ENCODE measurements at regions not wholly inside any gene's neighbourhood (a gene's known extent, or its start where the extent isn't known, plus 50 kb on each side); places are given as distances from the start of the nearest gene placed in this dataset.

DNA sequence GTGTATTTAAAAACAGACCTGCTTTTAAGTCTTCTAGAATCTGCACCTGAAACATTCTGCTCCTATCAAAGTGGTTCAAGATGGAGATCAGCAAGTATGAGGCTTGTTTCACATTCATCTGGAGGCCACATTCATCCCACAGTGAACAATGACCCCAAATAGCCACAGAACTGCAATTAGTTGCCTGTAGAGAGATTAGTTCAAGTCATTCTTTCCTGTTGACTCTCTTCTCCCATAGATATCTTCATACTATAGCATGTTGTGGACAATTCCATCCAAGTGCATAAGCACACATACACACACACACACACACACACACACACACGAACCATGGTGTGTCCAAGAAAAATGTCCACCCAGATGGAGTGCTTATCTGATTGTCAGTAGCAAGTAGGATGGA is 101.7 kb upstream of the FGGY start:
- no peak overlapping the region for H3K4me3 ChIP-seq (ENCODE audit: extremely low read depth in 1 of 4, insufficient read depth in 2 of 4, low read depth in 3 of 4, low read length in 4 of 4)
- H4K8ac ChIP-seq (ENCODE audit: extremely low read depth, insufficient read depth, low read length), result no peak overlapping the region
- 86% methylated on average over 1 of the region's 1 CpG; no CpG with 5 or more reads in 1 of the 2 experiments for WGBS, 2 experiments (ENCODE audit: extremely low coverage in 1 of 2, insufficient coverage in 1 of 2, insufficient read length in 1 of 2, insufficient replicate concordance in 2 of 2, low coverage in 1 of 2, low lambda C conversion rate in 2 of 2, missing lambda C conversion rate in 1 of 2)
- H3K23ac ChIP-seq (ENCODE audit: insufficient read length), result no peak overlapping the region
- no peak for DNase-seq (ENCODE audit: low read depth in 1 of 2, low spot score in 2 of 2)
- no peak overlapping the region for H3K4me2 ChIP-seq (ENCODE audit: insufficient read depth in 1 of 2, low read depth in 2 of 2, low read length in 2 of 2)
- H3K9me3 ChIP-seq (ENCODE audit: insufficient read depth in 2 of 2, low read depth in 1 of 2, low read length in 1 of 2), result peaks cover 0 to 4% of the 10 kb centered on the region in 2 experiments; a peak in 2 of 4 replicates
- ChIA-PET CTCF (ENCODE audit: partially characterized antibody) (no interaction called here), POLR2A (ENCODE audit: partially characterized antibody) (no interaction called here)
- no peak overlapping the region for H3K14ac ChIP-seq (ENCODE audit: insufficient read length)
- FAIRE-seq, result no peak
- H3K4me1 ChIP-seq (replicated peaks in 1 of 4; ENCODE audit: control insufficient read depth in 3 of 4, insufficient read depth in 4 of 4, low read length in 3 of 4), result no peaks in the 10 kb centered on the region
- H2BK20ac ChIP-seq (ENCODE audit: low read length), result no peak overlapping the region
- H3K79me2 ChIP-seq (ENCODE audit: control insufficient read depth in 1 of 2, insufficient read depth in 2 of 2, low read length in 2 of 2), result no peaks in the 10 kb centered on the region
- no peaks in the 10 kb centered on the region for H3K36me3 ChIP-seq (ENCODE audit: control insufficient read depth in 2 of 4, insufficient read depth in 4 of 4, low read length in 3 of 4)
- no peak for TF ChIP-seq JUND (IDR thresholded peaks at IDR 0.05; ENCODE audit: low read length)
- TF ChIP-seq SIN3A (conservative IDR thresholded peaks at IDR 0.05 in 1 of 2, IDR thresholded peaks at IDR 0.05 in 1 of 2; ENCODE audit: low read depth in 1 of 2, low read length in 2 of 2), result no peak
- TF ChIP-seq, protein P1, sequence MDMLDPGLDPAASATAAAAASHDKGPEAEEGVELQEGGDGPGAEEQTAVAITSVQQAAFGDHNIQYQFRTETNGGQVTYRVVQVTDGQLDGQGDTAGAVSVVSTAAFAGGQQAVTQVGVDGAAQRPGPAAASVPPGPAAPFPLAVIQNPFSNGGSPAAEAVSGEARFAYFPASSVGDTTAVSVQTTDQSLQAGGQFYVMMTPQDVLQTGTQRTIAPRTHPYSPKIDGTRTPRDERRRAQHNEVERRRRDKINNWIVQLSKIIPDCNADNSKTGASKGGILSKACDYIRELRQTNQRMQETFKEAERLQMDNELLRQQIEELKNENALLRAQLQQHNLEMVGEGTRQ (IDR thresholded peaks at IDR 0.05; ENCODE audit: low read length), result no peak
- H3K79me1 ChIP-seq (ENCODE audit: low read depth, low read length), result no peaks in the 10 kb centered on the region
- no peaks in the 10 kb centered on the region; a peak in 1 of 7 replicates for H3K27me3 ChIP-seq (replicated peaks in 1 of 4; ENCODE audit: control insufficient read depth in 3 of 4, extremely low read depth in 1 of 4, insufficient read depth in 3 of 4, low read length in 3 of 4)
- H4K20me1 ChIP-seq (replicated peaks in 1 of 2; ENCODE audit: control insufficient read depth in 1 of 2, insufficient read depth in 2 of 2, low read length in 2 of 2), result no peaks in the 10 kb centered on the region
- no peak overlapping the region for H4K91ac ChIP-seq (replicated peaks; ENCODE audit: insufficient read length, low read length)
- no peak overlapping the region for H3K27ac ChIP-seq (ENCODE audit: low read depth, low read length)
- H2AK5ac ChIP-seq (ENCODE audit: low read depth, low read length), result no peak overlapping the region
- no peak overlapping the region for H4K5ac ChIP-seq (ENCODE audit: insufficient read length, low read depth, low read length)
- H3K56ac ChIP-seq (replicated peaks; ENCODE audit: insufficient read length, low read depth, low read length), result no peak overlapping the region
- H2BK120ac ChIP-seq (replicated peaks; ENCODE audit: low read depth, low read length), result no peak overlapping the region
- no peak overlapping the region for H3K4ac ChIP-seq (replicated peaks; ENCODE audit: insufficient read length, low read depth, low read length)
- H2BK12ac ChIP-seq (ENCODE audit: low read depth, low read length), result no peak overlapping the region
- H3K23me2 ChIP-seq (ENCODE audit: low read depth, low read length), result no peaks in the 10 kb centered on the region; the same call in 1 of the 2 replicates
- H2BK15ac ChIP-seq (ENCODE audit: low read length), result no peak overlapping the region
- no peak overlapping the region for H2BK5ac ChIP-seq (ENCODE audit: low read depth, low read length)
- no peak overlapping the region for H3K18ac ChIP-seq (ENCODE audit: extremely low read depth, low read length)
- no peak overlapping the region for H3K9ac ChIP-seq (replicated peaks in 1 of 4; ENCODE audit: extremely low read depth in 1 of 4, low read depth in 3 of 4, low read length in 3 of 4)
- H2AFZ ChIP-seq (ENCODE audit: low read length), result no peak overlapping the region

Measured in H1 (cell line).